Thoracic aorta (tissue), 2 donors: ENCODE measurements at regions not wholly inside any gene's neighbourhood (a gene's known extent, or its start where the extent isn't known, plus 50 kb on each side); places are given as distances from the start of the nearest gene placed in this dataset.

ENCODE experiments used
- ATAC-seq: fragments of 150-250 bp; one replicate; pipeline ENCODE4 v1.8.0; 2017; ENCODE audit warnings: low read depth; ENCODE audit not compliant: insufficient number of reproducible peaks, low FRiP score
- DNase-seq: peaks from one replicate; pipeline ENCODE4 v3.0.0-alpha.2; 2020; ENCODE audit warnings: low spot score
- H3K27ac ChIP-seq, 2 donors: fragments of 200-600 bp; sonication (generic); 1 replicate in 1 of 2; 2 replicates in 1 of 2; pipeline ENCODE4 v1.5.1; 2016; ENCODE audit warnings: mild to moderate bottlenecking in 2 of 2, moderate library complexity in 2 of 2
- H3K27me3 ChIP-seq: fragments of 200-600 bp; sonication (generic); replicated peaks from 2 replicates; pipeline ENCODE4 v1.6.0; 2016; ENCODE audit warnings: mild to moderate bottlenecking; ENCODE audit not compliant: insufficient read depth
- H3K36me3 ChIP-seq: fragments of 200-600 bp; sonication (generic); one replicate; pipeline ENCODE4 v1.5.1; 2016
- H3K4me1 ChIP-seq, 2 donors: fragments of 200-600 bp; sonication (generic); 1 replicate in 1 of 2; 2 replicates in 1 of 2; pipeline versions ENCODE4 v1.5.1 to v1.6.0; 2016; ENCODE audit warnings: low read depth in 2 of 2, mild to moderate bottlenecking in 1 of 2; ENCODE audit not compliant: control insufficient read depth in 1 of 2
- H3K4me3 ChIP-seq: fragments of 200-600 bp; sonication (generic); 2 replicates; pipeline ENCODE4 v1.5.1; 2016; ENCODE audit warnings: mild to moderate bottlenecking
- H3K9me3 ChIP-seq: fragments of 200-600 bp; sonication (generic); 2 replicates; pipeline ENCODE4 v1.5.1; 2016
- TF ChIP-seq, protein P1 (sequence below): fragments of 200-600 bp; sonication (generic); IDR thresholded peaks from one replicate; pipeline ENCODE4 v1.5.1; 2019; ENCODE audit warnings: antibody characterized with exemption

DNA sequence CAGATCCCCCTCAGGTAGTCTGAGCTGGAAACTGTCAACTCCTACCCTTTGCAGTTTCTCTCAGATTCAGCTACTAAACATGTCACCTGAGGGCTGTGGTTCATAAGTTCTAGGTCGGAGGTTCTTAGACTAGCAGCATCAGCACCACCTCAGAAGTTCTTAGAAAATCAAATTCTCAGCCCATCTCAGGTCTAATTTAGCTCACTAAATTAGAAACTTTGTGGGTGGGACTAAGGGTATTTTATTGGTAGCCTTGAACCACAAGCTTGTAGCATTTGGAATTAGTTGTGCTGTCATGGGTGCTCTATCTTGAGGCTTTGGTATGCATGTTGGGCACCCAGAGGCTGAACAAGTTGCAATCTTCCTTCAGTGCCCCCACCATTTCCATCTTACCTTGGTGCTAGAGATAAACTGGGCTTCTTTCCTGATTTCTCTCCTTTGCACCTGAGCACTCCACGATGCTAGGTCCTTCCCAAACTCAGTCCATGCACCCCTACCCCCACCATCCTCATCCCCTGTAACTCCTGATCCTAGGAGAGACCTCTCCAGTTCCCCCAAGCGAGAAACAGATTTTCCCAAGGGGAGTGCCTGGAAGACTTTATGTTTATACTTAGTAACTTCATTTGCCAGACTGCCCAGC, 54.2 kb downstream of the S1PR1 start:
- no peaks in the 10 kb centered on the region for H3K4me1 ChIP-seq
- H3K36me3 ChIP-seq, result no peaks in the 10 kb centered on the region

DNA sequence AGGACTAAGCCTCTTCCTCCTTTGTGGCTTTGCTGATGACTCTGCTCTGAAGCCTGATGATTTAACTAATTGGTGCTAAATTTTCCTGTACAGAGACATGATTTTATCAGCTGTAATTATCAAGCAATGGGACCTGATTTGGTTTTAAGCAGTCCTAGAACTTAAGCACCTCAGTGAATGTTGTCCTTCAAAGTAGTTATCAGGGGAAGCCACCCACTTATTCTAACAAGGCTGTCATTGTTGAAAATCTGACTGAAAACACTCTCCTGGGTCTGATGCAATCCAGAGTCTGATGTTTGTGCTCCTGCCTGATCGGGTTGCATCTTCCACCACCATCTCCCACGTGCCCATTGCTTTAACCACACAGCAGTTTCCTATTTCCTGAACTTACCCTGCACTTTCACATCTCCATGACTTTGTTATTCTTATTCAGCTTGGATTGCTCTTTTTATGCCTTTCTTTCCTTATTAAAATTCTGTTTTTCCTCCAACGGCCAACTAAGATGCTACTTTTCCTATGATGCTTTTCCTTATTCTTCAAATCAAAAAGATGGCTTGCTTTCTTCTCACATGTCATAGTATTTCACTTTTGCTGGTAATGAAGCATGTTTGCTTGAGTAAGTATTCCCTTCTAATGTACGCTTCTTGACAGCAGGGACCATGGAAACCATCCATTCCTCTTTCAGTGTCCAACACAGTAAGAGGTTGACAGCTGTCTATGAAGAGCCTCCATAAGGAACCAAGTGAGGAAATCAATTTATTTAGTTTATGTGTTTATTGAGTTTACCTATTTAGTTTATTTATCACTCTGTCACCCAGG, 55.0 kb downstream of the S1PR1 start:
- Histone ChIP-seq H3K4me3 (no peak overlapping the region), H3K9me3 (no peaks in the 10 kb centered on the region), H3K4me1 (no peaks in the 10 kb centered on the region), H3K27me3 (no peaks in the 10 kb centered on the region), H3K27ac (no peak overlapping the region), H3K36me3 (no peaks in the 10 kb centered on the region)
- no peak for DNase-seq
- TF ChIP-seq, protein P1, sequence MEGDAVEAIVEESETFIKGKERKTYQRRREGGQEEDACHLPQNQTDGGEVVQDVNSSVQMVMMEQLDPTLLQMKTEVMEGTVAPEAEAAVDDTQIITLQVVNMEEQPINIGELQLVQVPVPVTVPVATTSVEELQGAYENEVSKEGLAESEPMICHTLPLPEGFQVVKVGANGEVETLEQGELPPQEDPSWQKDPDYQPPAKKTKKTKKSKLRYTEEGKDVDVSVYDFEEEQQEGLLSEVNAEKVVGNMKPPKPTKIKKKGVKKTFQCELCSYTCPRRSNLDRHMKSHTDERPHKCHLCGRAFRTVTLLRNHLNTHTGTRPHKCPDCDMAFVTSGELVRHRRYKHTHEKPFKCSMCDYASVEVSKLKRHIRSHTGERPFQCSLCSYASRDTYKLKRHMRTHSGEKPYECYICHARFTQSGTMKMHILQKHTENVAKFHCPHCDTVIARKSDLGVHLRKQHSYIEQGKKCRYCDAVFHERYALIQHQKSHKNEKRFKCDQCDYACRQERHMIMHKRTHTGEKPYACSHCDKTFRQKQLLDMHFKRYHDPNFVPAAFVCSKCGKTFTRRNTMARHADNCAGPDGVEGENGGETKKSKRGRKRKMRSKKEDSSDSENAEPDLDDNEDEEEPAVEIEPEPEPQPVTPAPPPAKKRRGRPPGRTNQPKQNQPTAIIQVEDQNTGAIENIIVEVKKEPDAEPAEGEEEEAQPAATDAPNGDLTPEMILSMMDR, result no peak
- ATAC-seq, result no peak

More for the DNA sequence above, 54.2 kb downstream of the S1PR1 start:
- no peak overlapping the region for H3K27ac ChIP-seq
- TF ChIP-seq, protein P1, result no peak
- H3K4me3 ChIP-seq, result no peak overlapping the region
- H3K9me3 ChIP-seq, result no peaks in the 10 kb centered on the region
- H3K27me3 ChIP-seq, result no peaks in the 10 kb centered on the region
- DNase-seq (no peak), ATAC-seq (no peak)

DNA sequence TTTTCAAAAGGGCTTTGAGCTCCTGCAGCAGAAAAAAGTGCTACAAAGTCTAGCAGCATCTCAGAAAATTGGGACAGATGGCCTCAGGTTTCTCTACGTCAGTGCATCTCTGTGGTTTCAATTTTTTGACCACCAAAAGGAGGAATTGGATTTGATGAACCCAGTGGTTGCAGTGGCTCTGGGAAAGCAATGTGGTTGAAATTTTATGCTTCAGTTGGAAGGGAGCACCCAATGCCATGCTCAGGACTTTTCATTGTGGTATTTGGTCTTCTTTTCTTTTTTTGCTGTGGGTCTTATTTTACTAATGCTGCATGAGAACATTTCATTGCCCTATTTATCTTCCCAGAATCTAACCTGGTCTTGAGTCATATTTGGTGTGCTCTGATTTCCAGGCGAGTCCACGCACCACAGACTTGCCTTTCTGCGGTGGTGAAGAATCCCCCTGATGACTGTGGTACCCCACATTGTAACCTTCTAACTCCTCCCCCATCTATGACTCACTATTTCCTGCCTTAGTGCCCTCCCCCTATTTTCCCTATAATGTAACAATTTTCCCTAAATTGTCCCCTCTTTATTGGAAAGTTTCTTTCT, 56.7 kb downstream of the S1PR1 start:
- TF ChIP-seq, protein P1, result no peak
- ATAC-seq, result no peak
- no peaks in the 10 kb centered on the region for H3K9me3 ChIP-seq
- no peaks in the 10 kb centered on the region for H3K27me3 ChIP-seq
- H3K4me3 ChIP-seq, result no peak overlapping the region
- no peak for DNase-seq
- no peaks in the 10 kb centered on the region for H3K4me1 ChIP-seq
- no peak overlapping the region for H3K27ac ChIP-seq
- no peaks in the 10 kb centered on the region for H3K36me3 ChIP-seq

DNA sequence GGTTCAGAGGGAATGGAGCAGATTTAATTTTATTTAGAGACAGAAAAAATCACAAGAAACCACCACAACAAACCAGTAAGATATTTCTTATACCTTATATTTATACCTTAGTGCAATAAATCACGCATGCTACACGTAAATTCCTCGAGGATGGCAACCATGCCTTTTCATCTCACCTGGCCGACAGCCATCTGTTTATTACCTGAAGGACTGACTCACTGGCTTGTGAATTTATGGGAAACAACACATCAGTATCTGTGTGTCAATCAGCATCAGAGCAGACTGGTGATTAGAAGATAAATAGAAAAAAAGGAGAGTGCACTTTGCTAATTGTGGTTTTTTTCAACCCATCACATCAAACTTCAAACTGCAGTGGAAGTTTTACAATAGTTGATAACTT, 58.4 kb downstream of the S1PR1 start:
- TF ChIP-seq, protein P1, result no peak
- H3K27me3 ChIP-seq, result no peaks in the 10 kb centered on the region
- no peak for ATAC-seq

DNA sequence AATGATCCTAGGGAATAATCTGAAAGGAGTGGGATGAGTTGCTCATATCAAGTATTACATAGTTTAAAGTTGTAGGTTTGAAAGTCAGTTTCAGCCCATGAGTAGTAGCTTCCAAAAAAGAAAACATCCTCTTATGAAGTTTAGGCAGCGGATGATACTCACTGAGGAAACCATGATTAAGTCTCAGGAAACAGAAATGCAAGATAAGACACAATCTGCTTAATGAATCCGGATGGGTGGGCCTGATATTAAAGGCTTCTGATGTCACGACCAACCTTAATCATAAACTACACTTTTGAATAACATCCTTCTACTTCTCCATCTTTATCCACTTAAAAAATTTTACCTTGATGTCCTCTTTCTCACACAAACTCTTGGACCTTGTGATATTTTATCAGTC, 61.8 kb downstream of the S1PR1 start:
- Histone ChIP-seq H3K27me3 (no peaks in the 10 kb centered on the region), H3K36me3 (no peaks in the 10 kb centered on the region), H3K4me3 (no peak overlapping the region), H3K9me3 (no peaks in the 10 kb centered on the region), H3K4me1 (no peaks in the 10 kb centered on the region), H3K27ac (no peak overlapping the region)
- ATAC-seq (no peak), DNase-seq (no peak)
- TF ChIP-seq, protein P1, result no peak

More for the DNA sequence above, 58.4 kb downstream of the S1PR1 start:
- H3K4me3 ChIP-seq, result no peak overlapping the region
- H3K4me1 ChIP-seq, result no peaks in the 10 kb centered on the region
- DNase-seq, result no peak
- no peak overlapping the region for H3K27ac ChIP-seq
- H3K9me3 ChIP-seq, result no peaks in the 10 kb centered on the region
- no peaks in the 10 kb centered on the region for H3K36me3 ChIP-seq
